HG02885 (cell line): ENCODE measurements at regions not wholly inside any gene's neighbourhood (a gene's known extent, or its start where the extent isn't known, plus 50 kb on each side); places are given as distances from the start of the nearest gene placed in this dataset.

Experiments
- ATAC-seq: cut with Tn5 transposase; IDR thresholded peaks from one replicate; pipeline ENCODE4 v1.9.1; 2021; ENCODE audit warnings: mild to moderate bottlenecking; ENCODE audit not compliant: unreplicated experiment, poor library complexity

- ATAC-seq, result no peak
Measured at GRCh38 chr2:155830817-155831579, 501.5 kb downstream of the NR4A2 start.

GRCh38 chr2:155830351-155830750 lies 502.2 kb downstream of the NR4A2 start:
- ATAC-seq, result no peak

DNA sequence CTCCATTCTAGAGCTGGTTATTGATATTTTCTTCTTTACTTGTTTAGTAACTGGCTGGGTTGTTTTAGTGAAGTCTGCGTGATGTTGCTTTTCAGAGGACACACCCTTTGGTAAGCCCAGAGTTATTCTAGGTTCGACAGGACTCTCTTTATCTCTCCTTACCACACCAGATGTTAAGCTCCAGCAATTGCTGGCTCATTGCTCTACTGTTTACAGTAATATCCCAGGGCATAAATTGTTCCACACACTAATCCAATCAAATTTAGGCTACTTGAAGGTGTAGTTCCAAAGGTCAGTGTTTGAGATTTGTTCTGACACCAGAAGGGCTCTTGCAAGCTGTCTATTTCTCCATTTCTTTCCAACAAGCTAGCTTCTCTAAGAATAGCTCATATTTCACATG lies 506.6 kb downstream of the NR4A2 start:
- no peak for ATAC-seq

- peak; percentile 95 for ATAC-seq
Measured at GRCh38 chr2:155815851-155816250, 516.7 kb downstream of the NR4A2 start.

DNA sequence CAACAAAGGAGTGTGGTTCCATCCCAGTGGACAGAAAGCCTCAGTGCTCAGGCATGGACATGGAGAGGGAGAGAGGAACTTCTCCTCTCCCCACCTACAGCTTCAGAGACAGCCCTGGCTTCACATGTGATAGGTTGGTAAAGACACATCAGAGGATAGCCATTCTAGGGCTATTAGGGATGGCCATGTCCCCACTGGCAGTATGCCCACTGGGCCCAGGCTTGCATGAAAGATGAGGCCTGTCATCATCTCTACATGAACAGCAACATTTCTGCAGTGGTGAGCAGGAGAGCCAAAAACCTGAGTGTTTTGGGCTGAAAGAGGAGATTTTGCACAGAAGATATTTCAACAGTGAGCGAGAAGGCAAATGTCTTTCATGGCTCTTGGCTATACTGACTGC lies 517.2 kb downstream of the NR4A2 start:
- ATAC-seq, result no peak

DNA sequence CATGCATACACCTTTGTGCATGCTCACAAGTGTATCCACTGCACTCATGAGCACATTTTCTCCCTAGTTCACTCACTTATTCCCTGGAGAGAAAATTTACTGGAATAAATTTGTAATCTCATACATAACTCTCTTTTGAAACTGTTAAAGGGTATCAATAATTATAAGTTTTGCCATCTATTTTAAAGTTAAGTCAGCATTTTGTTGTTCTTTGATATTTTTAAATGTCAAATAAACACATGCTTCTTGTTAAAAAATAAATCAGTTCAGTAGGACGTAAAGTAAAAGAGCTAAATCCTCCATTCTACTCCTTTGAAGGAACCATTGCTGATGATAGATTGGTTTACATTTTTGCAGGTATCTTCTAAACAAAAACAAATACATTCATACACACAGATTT lies 522.1 kb downstream of the NR4A2 start:
- no peak for ATAC-seq

GRCh38 chr2:155802888-155803287 lies 529.6 kb downstream of the NR4A2 start:
- no peak for ATAC-seq

DNA sequence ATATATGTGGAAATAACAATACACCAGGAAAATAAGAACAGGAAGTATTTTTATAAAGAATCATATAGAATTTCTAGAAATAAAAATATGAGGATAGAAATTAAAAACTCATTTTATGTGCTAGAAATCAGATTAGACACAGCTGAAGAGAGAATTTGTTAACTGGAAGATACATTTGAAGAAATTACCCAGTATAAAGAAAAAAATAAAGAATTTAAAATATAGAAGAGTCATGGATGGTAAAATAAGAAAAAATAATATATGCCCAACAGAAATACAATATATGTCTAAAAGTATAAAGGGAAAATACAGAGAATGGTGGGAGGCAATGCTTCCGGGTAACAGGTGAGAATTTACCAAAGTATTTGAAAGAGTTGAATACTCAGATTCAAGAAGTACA lies 539.9 kb downstream of the NR4A2 start:
- ATAC-seq, result no peak

DNA sequence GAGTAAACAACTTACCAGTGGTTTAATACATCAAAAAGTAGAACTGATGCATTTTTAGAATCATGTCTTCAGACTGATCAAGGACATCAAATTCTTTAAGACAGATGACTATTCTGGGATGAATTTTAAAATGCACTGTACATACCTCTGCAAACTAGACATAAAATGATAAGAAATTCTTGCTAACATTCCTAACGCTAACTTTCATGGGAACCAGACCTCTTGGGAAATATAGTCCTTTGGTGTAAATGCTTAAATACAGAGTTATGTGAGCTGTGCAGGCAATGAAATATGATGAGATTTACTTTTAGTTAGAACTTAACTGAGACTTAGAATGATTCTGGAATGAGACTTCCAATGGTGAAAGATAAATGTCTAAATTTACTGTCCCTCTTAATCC lies 562.0 kb downstream of the NR4A2 start:
- ATAC-seq, result no peak

DNA sequence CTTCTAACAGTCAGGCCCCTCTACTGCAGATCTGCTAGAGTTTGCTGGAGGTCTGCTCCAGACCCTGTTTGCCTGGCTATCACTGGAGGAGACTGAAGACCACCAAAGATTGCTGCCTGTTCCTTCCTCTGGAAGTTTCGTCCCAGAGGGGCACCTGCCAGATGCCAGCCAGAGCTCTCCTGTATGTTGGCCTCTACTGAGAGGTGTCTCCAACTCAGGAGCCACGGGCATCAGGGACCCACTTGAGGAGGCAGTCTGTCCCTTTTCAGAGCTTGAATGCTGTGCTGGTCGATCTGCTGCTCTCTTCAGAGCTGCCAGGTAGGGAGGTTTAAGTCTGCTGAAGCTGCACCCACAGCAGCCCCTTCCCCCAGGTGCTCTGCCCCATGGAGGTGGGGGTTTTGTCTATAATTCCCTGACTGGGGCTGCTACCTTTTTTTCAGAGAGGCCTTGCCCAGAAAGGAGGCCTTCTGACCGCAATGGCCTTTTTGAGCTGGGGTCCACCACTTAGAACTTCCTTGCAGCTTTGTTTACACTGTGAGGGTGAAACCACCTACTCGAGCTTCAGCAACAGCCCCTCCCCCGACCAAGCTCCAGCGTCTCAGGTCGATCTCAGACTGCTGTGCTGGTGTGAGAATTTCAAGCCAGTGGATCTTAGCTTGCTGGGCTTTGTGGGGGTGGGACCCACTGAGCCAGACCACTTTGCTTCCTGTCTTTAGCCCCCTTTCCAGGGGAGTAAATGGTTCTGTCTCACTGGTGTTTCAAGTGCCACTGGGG lies 566.0 kb downstream of the NR4A2 start:
- ATAC-seq, result no peak

DNA sequence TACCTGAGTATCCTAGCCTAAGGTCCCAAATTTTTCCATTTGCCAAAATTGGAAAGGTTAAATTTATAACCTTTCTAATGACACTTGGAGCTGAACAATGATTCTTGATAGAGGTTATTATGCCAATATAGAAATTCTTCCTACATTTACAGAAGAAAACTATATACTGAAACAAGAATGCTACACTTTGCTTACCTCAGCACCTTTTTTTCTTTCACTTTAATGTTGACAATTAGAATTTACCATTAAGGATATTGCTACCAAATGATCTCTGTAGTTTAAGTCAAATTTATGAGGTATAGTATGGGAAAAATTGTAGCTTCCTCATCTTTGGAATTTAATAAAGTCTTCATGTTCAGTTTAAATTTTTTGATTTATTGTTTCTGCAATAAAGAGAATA lies 577.0 kb downstream of the NR4A2 start:
- ATAC-seq, result no peak

DNA sequence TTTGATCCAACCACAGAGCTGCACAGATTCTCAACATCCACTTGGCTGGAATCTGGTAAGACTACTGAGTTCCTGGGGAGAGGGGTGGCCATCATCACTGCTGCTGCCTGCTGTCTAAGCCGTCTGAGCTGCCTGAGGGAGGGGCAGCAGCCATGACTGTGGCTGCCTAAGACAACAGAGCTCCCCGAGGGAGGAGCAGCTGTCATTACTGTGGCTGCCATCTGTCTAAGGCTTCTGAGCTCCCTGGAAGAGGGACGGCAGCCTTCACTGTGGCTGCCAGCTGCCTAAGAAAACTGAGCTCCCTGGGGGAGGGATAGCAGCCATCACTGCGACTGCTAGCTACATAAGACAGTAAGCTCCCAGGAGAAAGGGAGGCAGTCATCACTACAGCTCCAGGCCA lies 584.4 kb downstream of the NR4A2 start:
- peak; percentile 5 for ATAC-seq

- ATAC-seq, result peak; percentile 78
Measured at GRCh38 chr2:155747531-155747930, 585.0 kb downstream of the NR4A2 start.

- ATAC-seq, result no peak
Measured at GRCh38 chr2:155733091-155733853, 599.2 kb downstream of the NR4A2 start.

GRCh38 chr2:155730804-155731203 lies 601.7 kb downstream of the NR4A2 start:
- no peak for ATAC-seq

DNA sequence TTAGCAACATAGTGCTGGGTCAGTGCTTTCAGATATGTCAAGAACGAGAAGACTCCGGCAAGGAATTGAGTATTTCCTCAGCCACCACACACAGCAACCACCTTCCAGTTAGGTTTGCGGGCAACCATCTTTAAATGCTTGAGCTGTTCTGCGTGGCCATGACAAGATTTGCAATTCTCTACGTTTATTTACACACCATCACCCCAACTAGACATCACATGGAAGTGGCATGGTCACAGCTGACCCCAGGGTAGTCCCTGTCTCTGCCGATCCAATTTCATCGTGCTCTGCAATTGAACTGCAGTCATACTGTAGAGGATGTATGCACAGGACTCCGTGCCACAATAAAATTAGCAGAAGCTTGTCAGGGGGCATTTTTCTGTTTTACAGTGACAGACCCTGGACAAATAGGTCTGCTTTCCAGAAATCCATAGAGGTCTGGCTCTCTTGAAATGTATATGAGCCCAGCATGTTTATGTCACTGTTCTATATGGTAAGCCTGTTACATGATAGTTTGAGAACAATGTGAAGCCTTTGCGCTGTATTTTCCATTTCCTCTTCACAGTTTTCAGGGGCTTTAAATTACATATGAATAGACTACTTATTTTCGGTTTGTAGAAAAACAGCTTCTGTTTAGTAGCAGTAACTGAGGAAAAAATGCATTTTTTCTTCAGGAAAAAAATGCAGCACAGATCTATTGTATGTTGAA lies 605.2 kb downstream of the NR4A2 start:
- no peak for ATAC-seq

GRCh38 chr2:155722290-155722689 lies 610.2 kb downstream of the NR4A2 start:
- ATAC-seq, result no peak

- no peak for ATAC-seq
Measured at GRCh38 chr2:155715705-155716104, 616.8 kb downstream of the NR4A2 start.

DNA sequence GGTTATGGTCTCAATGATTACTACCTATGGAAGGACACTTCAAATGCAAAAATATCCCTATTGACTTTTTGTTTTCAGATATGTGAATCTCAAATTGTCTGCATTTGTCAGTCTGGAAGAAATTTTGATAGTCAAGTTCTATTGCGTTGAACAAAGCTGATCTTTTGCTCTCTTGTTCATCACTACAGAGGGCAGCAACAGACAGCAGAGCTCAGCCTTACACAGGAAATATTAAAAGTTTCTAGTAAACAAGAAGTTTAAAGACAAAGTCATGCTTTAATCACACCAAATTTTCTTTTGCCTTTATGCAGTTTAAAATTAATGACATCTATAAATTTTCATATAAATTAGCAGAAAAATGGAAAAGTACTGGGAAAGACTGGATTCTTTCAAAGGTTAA lies 617.5 kb downstream of the NR4A2 start:
- ATAC-seq, result no peak

GRCh38 chr2:155708071-155708470 lies 624.5 kb downstream of the NR4A2 start:
- ATAC-seq, result no peak
